HCT116 (cell line): ENCODE measurements at regions not wholly inside any gene's neighbourhood (a gene's known extent, or its start where the extent isn't known, plus 50 kb on each side); places are given as distances from the start of the nearest gene placed in this dataset.

Source experiments
- ATAC-seq: fragments of 200-7000 bp; cut with Tn5 transposase; 2 replicates; pipeline ENCODE4 v1.9.1; 2020; ENCODE audit warnings: mild to moderate bottlenecking, moderate library complexity
- BruUV-seq: library from RNA; stranded (reverse); fragments of 400-500 nt; replicated peaks from 2 replicates; lab custom pipeline; 2021; lab: Mats Ljungman, UMichigan
- CTCF ChIA-PET: fragments of 300-600 bp; sonication (Branson Sonifier 250); formaldehyde crosslinking; loops from one replicate; lab custom pipeline; 2021; ENCODE audit warnings: antibody characterized with exemption; lab: Charles Lee
- POLR2A ChIA-PET: fragments of 300-600, 350-600 bp; sonication (Branson Sonifier 250); formaldehyde crosslinking; loops from one replicate; lab custom pipeline; 2021; ENCODE audit warnings: antibody characterized with exemption; lab: Charles Lee
- RAD21 ChIA-PET, 2 experiments: fragments of 300-600 bp; sonication (Branson Sonifier 250); formaldehyde crosslinking; loops; one replicate each; lab custom pipeline; 2023; ENCODE audit warnings: low total read pairs in 2 of 2; ENCODE audit not compliant: uncharacterized antibody in 2 of 2, unreplicated experiment in 2 of 2, low non-redundant PET in 1 of 2; lab: Charles Lee
- DNase-seq: peaks from one replicate; pipeline ENCODE4 v3.0.0-alpha.2; 2010; ENCODE audit warnings: low read depth, low spot score
- H2AFZ ChIP-seq: fragments of 200-600 bp; shearing (Covaris generic), sonication (generic); 2 replicates; pipeline ENCODE4 v1.6.1; 2017; ENCODE audit warnings: low read depth, mixed run types, mixed read lengths, antibody characterized with exemption, low read length; ENCODE audit not compliant: poor library complexity, severe bottlenecking
- H3K27ac ChIP-seq: 2 replicates; pipeline ENCODE4 v1.5.1; 2012; ENCODE audit warnings: low read depth, low read length
- H3K27me3 ChIP-seq: fragments of 200-600 bp; sonication (generic); 2 replicates; pipeline ENCODE4 v1.6.1; 2016; ENCODE audit warnings: mixed run types, low read length, mixed read lengths; ENCODE audit not compliant: insufficient read depth
- H3K36me3 ChIP-seq, 2 experiments: fragments of 200-500 bp in 1 of 2; fragments of 200-600 bp in 1 of 2; sonication (Bioruptor generic) in 1 of 2; sonication (generic) in 1 of 2; 2 replicates each; pipeline versions ENCODE4 v1.5.1 to v1.6.1; 2014 to 2016; ENCODE audit warnings: low read length in 2 of 2, inconsistent platforms in 1 of 2, mixed read lengths in 1 of 2, mixed run types in 1 of 2; ENCODE audit not compliant: insufficient read depth in 2 of 2, control insufficient read depth in 1 of 2
- H3K4me1 ChIP-seq, 2 experiments: fragments of 200-600 bp in 1 of 2; sonication (generic) in 1 of 2; 2 replicates each; pipeline versions ENCODE4 v1.5.1 to v1.6.1; 2012 to 2017; ENCODE audit warnings: low read length in 2 of 2, inconsistent platforms in 1 of 2, mild to moderate bottlenecking in 1 of 2, mixed read lengths in 1 of 2, mixed run types in 1 of 2, moderate library complexity in 1 of 2; ENCODE audit not compliant: insufficient read depth in 2 of 2, control insufficient read depth in 1 of 2
- H3K4me2 ChIP-seq: fragments of 200-600 bp; sonication (generic); 2 replicates; pipeline ENCODE4 v1.6.1; 2017; ENCODE audit warnings: mixed run types, low read length, mixed read lengths
- H3K4me3 ChIP-seq, 2 experiments: fragments of 200-600 bp in 1 of 2; sonication (generic) in 1 of 2; replicated peaks in 1 of 2; 2 replicates each; pipeline ENCODE4 v1.5.1; 2011 to 2016; ENCODE audit warnings: low read length in 2 of 2, control low read depth in 1 of 2, low read depth in 1 of 2, mild to moderate bottlenecking in 1 of 2, mixed read lengths in 1 of 2, mixed run types in 1 of 2
- H3K79me2 ChIP-seq: fragments of 200-600 bp; sonication (generic); 2 replicates; pipeline ENCODE4 v1.6.1; 2017; ENCODE audit warnings: mild to moderate bottlenecking, mixed run types, low read length, moderate library complexity, mixed read lengths; ENCODE audit not compliant: insufficient read depth
- H3K9ac ChIP-seq: fragments of 200-600 bp; sonication (generic); 2 replicates; pipeline ENCODE4 v1.6.1; 2016; ENCODE audit warnings: low read length, mixed read lengths
- H3K9me2 ChIP-seq: fragments of 200-600 bp; sonication (generic), shearing (Covaris generic); 2 replicates; pipeline ENCODE4 v1.6.1; 2017; ENCODE audit warnings: mixed run types, mild to moderate bottlenecking, moderate library complexity; ENCODE audit not compliant: insufficient read depth
- H3K9me3 ChIP-seq, 2 experiments: fragments of 200-500 bp in 1 of 2; fragments of 200-600 bp in 1 of 2; sonication (Bioruptor generic) in 1 of 2; sonication (generic) in 1 of 2; 2 replicates each; pipeline ENCODE4 v1.6.1; 2014 to 2017; ENCODE audit warnings: low read length in 2 of 2, mixed read lengths in 2 of 2, inconsistent platforms in 1 of 2, low read depth in 1 of 2, mild to moderate bottlenecking in 1 of 2, mixed run types in 1 of 2, moderate library complexity in 1 of 2; ENCODE audit not compliant: control insufficient read depth in 1 of 2, insufficient read depth in 1 of 2
- H4K20me1 ChIP-seq: fragments of 200-600 bp; sonication (generic), shearing (Covaris generic); 2 replicates; pipeline ENCODE4 v1.6.1; 2017; ENCODE audit warnings: mixed run types, mild to moderate bottlenecking, moderate library complexity; ENCODE audit not compliant: insufficient read depth
- ATF3 ChIP-seq: IDR thresholded peaks from 2 replicates; pipeline ENCODE4 v1.6.1; 2012
- CTCF ChIP-seq, 3 experiments: fragments of 200-600 bp in 1 of 3; sonication (generic) in 1 of 3; IDR thresholded peaks in 2 of 3; conservative IDR thresholded peaks in 1 of 3; 2 replicates each; pipeline ENCODE4 v1.5.1; 2012 to 2017; ENCODE audit warnings: low read depth in 2 of 3, low read length in 2 of 3, antibody characterized with exemption in 1 of 3, borderline replicate concordance in 1 of 3, control low read depth in 1 of 3, mild to moderate bottlenecking in 1 of 3, mixed read lengths in 1 of 3, mixed run types in 1 of 3, moderate library complexity in 1 of 3; ENCODE audit not compliant: insufficient read depth in 1 of 3
- JUND ChIP-seq: IDR thresholded peaks from 2 replicates; pipeline ENCODE4 v1.6.1; 2012
- REST ChIP-seq: IDR thresholded peaks from 2 replicates; pipeline ENCODE4 v1.6.1; 2012; ENCODE audit warnings: low read depth
- TCF7L2 ChIP-seq: IDR thresholded peaks from 2 replicates; pipeline ENCODE4 v1.7.0; 2011; ENCODE audit warnings: borderline replicate concordance, inconsistent platforms; ENCODE audit not compliant: insufficient read depth, insufficient read length; ENCODE audit errors: extremely low read depth
- YY1 ChIP-seq: IDR thresholded peaks from 2 replicates; pipeline ENCODE4 v1.6.1; 2011; ENCODE audit warnings: low read length, low read depth, moderate library complexity, mild to moderate bottlenecking; ENCODE audit not compliant: insufficient replicate concordance; ENCODE audit errors: extremely low read depth
- ZBTB33 ChIP-seq: IDR thresholded peaks from 2 replicates; pipeline ENCODE4 v1.6.1; 2011; ENCODE audit warnings: mild to moderate bottlenecking, low read length, moderate library complexity; ENCODE audit not compliant: insufficient replicate concordance; ENCODE audit errors: extremely low read depth
- intact Hi-C: fragments of 100-400 bp; cut with micrococcal nuclease; formaldehyde crosslinking; loops from 2 replicates; pipeline ENCODE4 v1.10.0; 2022

DNA sequence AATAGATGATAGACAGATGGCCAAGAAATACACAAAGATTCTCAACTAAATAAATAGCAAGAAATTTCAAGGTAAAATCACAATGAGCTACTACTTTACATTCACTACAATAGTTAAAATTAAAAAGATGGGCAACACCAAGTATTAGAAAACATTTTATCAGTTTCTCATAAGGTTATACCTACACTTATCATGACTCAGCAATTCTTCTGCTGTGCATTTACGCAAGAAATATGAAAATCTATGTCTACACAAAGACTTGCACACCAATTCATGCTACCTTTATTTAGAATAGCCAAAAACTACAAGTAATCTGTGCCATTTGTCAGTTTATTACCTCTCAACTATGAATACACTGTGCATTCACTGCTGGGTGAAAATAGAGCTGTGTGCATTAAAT, 937.4 kb upstream of the NRXN1 start:
- TF ChIP-seq YY1: no peak
- no peak for TF ChIP-seq REST
- TF ChIP-seq ATF3: no peak
- no peak for TF ChIP-seq JUND
- TF ChIP-seq ZBTB33: no peak
- TF ChIP-seq TCF7L2: no peak
- TF ChIP-seq CTCF (IDR thresholded peaks at IDR 0.05 in 2 of 3, conservative IDR thresholded peaks at IDR 0.05 in 1 of 3; ENCODE audit: borderline replicate concordance in 1 of 3, insufficient read depth in 1 of 3, low read depth in 2 of 3, low read length in 2 of 3): no peak
- no peak for ATAC-seq
- RAD21 ChIA-PET: no interaction called here
- no TSS peak for BruUV-seq
- CTCF ChIA-PET: no interaction called here
- no peak overlapping the region for H3K4me2 ChIP-seq
- no peaks in the 10 kb centered on the region for H3K79me2 ChIP-seq
- no peak overlapping the region for H3K9ac ChIP-seq
- no peaks in the 10 kb centered on the region for H3K27me3 ChIP-seq
- H4K20me1 ChIP-seq: no peaks in the 10 kb centered on the region
- intact Hi-C loops: no loop called here
- POLR2A ChIA-PET: no interaction called here
- no peak for DNase-seq
- H3K4me1 ChIP-seq: no peaks in the 10 kb centered on the region
- H3K27ac ChIP-seq: no peak overlapping the region
- no peaks in the 10 kb centered on the region for H3K9me2 ChIP-seq
- no peaks in the 10 kb centered on the region for H3K9me3 ChIP-seq
- H3K36me3 ChIP-seq: no peaks in the 10 kb centered on the region
- H2AFZ ChIP-seq: no peak overlapping the region
- no peak overlapping the region for H3K4me3 ChIP-seq
